Neural cell (in vitro differentiated cells): ENCODE measurements at regions not wholly inside any gene's neighbourhood (a gene's known extent, or its start where the extent isn't known, plus 50 kb on each side); places are given as distances from the start of the nearest gene placed in this dataset.

Source experiments
- H2AFZ ChIP-seq: fragments of 200-600, 300-800 bp; sonication (generic), shearing (Covaris generic); 2 replicates; pipeline ENCODE4 v1.6.0; 2014; ENCODE audit warnings: low read depth, mild to moderate bottlenecking, antibody characterized with exemption, low read length, moderate library complexity
- H3F3A ChIP-seq: fragments of 200-600 bp; shearing (Covaris generic); 2 replicates; pipeline ENCODE4 v1.6.1; 2016; ENCODE audit warnings: mild to moderate bottlenecking, moderate library complexity, mixed read lengths, antibody characterized with exemption, low read length; ENCODE audit not compliant: insufficient read depth, poor library complexity, severe bottlenecking
- H3K27ac ChIP-seq: fragments of 200-600, 300-800 bp; sonication (generic), shearing (Covaris generic); 2 replicates; pipeline ENCODE4 v1.5.1; 2014; ENCODE audit warnings: mild to moderate bottlenecking, low read length, moderate library complexity
- H3K27me3 ChIP-seq: fragments of 300-800, 200-600 bp; sonication (generic), shearing (Covaris generic); 2 replicates; pipeline ENCODE4 v1.6.0; 2014; ENCODE audit warnings: mild to moderate bottlenecking, low read depth, low read length, moderate library complexity; ENCODE audit not compliant: insufficient read depth
- H3K36me3 ChIP-seq: fragments of 300-800, 200-600 bp; sonication (generic), shearing (Covaris generic); 2 replicates; pipeline ENCODE4 v1.5.1; 2014; ENCODE audit warnings: mild to moderate bottlenecking, antibody characterized with exemption, low read length, moderate library complexity; ENCODE audit not compliant: insufficient read depth
- H3K4me2 ChIP-seq: fragments of 300-800, 200-600 bp; sonication (generic), shearing (Covaris generic); 2 replicates; pipeline ENCODE4 v1.6.0; 2014; ENCODE audit warnings: mild to moderate bottlenecking, low read length
- H3K4me3 ChIP-seq: fragments of 300-800, 200-600 bp; sonication (generic), shearing (Covaris generic); 2 replicates; pipeline ENCODE4 v1.5.1; 2014; ENCODE audit warnings: mild to moderate bottlenecking, low read length, moderate library complexity
- H3K79me2 ChIP-seq: fragments of 200-600 bp; shearing (Covaris generic); replicated peaks from 2 replicates; pipeline ENCODE4 v1.6.0; 2014; ENCODE audit warnings: mild to moderate bottlenecking, low read length, moderate library complexity; ENCODE audit not compliant: insufficient read depth
- H3K9ac ChIP-seq: fragments of 300-800, 200-600 bp; sonication (generic), shearing (Covaris generic); 2 replicates; pipeline ENCODE4 v1.6.1; 2016; ENCODE audit warnings: mild to moderate bottlenecking, low read length, mixed read lengths
- H3K9me2 ChIP-seq: fragments of 200-600 bp; shearing (Covaris generic); 2 replicates; pipeline ENCODE4 v1.6.1; 2016; ENCODE audit warnings: mild to moderate bottlenecking, low read length, mixed read lengths; ENCODE audit not compliant: insufficient read depth
- H3K9me3 ChIP-seq: fragments of 200-600, 300-800 bp; sonication (generic), shearing (Covaris generic); 2 replicates; pipeline ENCODE4 v1.6.1; 2016; ENCODE audit warnings: mild to moderate bottlenecking, mixed run types, low read length, moderate library complexity, mixed read lengths
- H4K20me1 ChIP-seq: fragments of 200-600 bp; shearing (Covaris generic); 2 replicates; pipeline ENCODE4 v1.6.1; 2016; ENCODE audit warnings: mild to moderate bottlenecking, mixed run types; ENCODE audit not compliant: insufficient read depth
- EP300 ChIP-seq: fragments of 450-650 bp; conservative IDR thresholded peaks from 2 replicates; pipeline ENCODE4 v1.6.1; 2014; ENCODE audit warnings: antibody characterized with exemption, mild to moderate bottlenecking, moderate library complexity; ENCODE audit not compliant: poor library complexity, severe bottlenecking
- EZH2 ChIP-seq: fragments of 200-600, 300-800 bp; shearing (Covaris generic), sonication (generic); IDR thresholded peaks from 2 replicates; pipeline ENCODE4 v1.6.1; 2014; ENCODE audit warnings: antibody characterized with exemption, low read length, borderline replicate concordance, mild to moderate bottlenecking; ENCODE audit not compliant: insufficient read depth, poor library complexity, severe bottlenecking
- MXI1 ChIP-seq: fragments of 450-650 bp; conservative IDR thresholded peaks from 2 replicates; pipeline ENCODE4 v1.6.1; 2014; ENCODE audit warnings: antibody characterized with exemption, mild to moderate bottlenecking; ENCODE audit not compliant: poor library complexity, severe bottlenecking
- POLR2AphosphoS5 ChIP-seq: IDR thresholded peaks from 2 replicates; pipeline ENCODE4 v1.6.1; 2012
- RAD21 ChIP-seq: fragments of 450-650 bp; conservative IDR thresholded peaks from 2 replicates; pipeline ENCODE4 v1.6.1; 2014; ENCODE audit warnings: antibody characterized with exemption, mild to moderate bottlenecking, moderate library complexity
- REST ChIP-seq: IDR thresholded peaks from 2 replicates; pipeline ENCODE4 v1.6.1; 2012; ENCODE audit warnings: borderline replicate concordance
- SMC3 ChIP-seq: fragments of 450-650 bp; conservative IDR thresholded peaks from 2 replicates; pipeline ENCODE4 v1.6.1; 2014; ENCODE audit warnings: antibody characterized with exemption, mild to moderate bottlenecking, moderate library complexity; ENCODE audit not compliant: poor library complexity
- TAF1 ChIP-seq: IDR thresholded peaks from 2 replicates; pipeline ENCODE4 v1.6.1; 2012; ENCODE audit warnings: low read depth
- TF ChIP-seq, protein P1 (sequence below): fragments of 450-650 bp; IDR thresholded peaks from 2 replicates; pipeline ENCODE4 v1.5.1; 2014; ENCODE audit warnings: antibody characterized with exemption, mild to moderate bottlenecking, moderate library complexity; ENCODE audit not compliant: poor library complexity, severe bottlenecking

DNA sequence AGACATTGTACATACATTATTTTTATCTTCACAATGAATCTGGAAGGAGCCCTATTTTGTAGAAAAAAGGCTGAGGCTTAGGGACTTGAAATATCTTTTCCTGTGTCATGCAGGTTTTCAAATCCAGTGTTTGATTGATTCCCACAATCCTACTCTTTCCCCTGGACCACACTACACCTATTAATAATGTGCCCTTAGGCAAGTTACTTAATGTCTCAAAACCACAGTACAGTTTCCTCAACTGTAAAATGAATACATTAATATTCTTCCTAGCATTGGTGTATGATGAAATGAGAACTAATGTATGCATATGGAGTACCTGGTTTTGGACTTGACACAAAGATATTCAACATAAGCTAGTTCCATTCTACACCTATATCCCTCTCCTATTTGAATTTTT lies 313.3 kb upstream of the SP8 start:
- TF ChIP-seq EZH2: no peak
- TF ChIP-seq EP300: no peak
- TF ChIP-seq, protein P1, sequence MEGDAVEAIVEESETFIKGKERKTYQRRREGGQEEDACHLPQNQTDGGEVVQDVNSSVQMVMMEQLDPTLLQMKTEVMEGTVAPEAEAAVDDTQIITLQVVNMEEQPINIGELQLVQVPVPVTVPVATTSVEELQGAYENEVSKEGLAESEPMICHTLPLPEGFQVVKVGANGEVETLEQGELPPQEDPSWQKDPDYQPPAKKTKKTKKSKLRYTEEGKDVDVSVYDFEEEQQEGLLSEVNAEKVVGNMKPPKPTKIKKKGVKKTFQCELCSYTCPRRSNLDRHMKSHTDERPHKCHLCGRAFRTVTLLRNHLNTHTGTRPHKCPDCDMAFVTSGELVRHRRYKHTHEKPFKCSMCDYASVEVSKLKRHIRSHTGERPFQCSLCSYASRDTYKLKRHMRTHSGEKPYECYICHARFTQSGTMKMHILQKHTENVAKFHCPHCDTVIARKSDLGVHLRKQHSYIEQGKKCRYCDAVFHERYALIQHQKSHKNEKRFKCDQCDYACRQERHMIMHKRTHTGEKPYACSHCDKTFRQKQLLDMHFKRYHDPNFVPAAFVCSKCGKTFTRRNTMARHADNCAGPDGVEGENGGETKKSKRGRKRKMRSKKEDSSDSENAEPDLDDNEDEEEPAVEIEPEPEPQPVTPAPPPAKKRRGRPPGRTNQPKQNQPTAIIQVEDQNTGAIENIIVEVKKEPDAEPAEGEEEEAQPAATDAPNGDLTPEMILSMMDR: no peak
- no peak for TF ChIP-seq REST
- TF ChIP-seq SMC3: no peak
- TF ChIP-seq POLR2AphosphoS5: no peak
- TF ChIP-seq MXI1: no peak
- no peak for TF ChIP-seq TAF1
- TF ChIP-seq RAD21: no peak
- H2AFZ ChIP-seq: no peak overlapping the region
- H3K27ac ChIP-seq: no peak overlapping the region

GRCh38 chr7:21101541-21101940 lies 314.9 kb upstream of the SP8 start:
- no peaks in the 10 kb centered on the region for H3K79me2 ChIP-seq
- no peak overlapping the region for H3K27ac ChIP-seq
- H3K36me3 ChIP-seq: no peaks in the 10 kb centered on the region
- no peaks in the 10 kb centered on the region for H3F3A ChIP-seq
- H3K4me2 ChIP-seq: no peak overlapping the region
- no peaks in the 10 kb centered on the region for H3K9me2 ChIP-seq
- no peak overlapping the region for H3K4me3 ChIP-seq
- no peaks in the 10 kb centered on the region for H4K20me1 ChIP-seq
- no peaks in the 10 kb centered on the region for H3K9me3 ChIP-seq
- no peaks in the 10 kb centered on the region for H3K27me3 ChIP-seq
- TF ChIP-seq, protein P1: no peak
- TF ChIP-seq MXI1 (no peak), EZH2 (no peak), POLR2AphosphoS5 (no peak), TAF1 (no peak), RAD21 (no peak), EP300 (no peak), SMC3 (no peak), REST (no peak)
- no peak overlapping the region for H3K9ac ChIP-seq
- no peak overlapping the region for H2AFZ ChIP-seq

More for the DNA sequence above, 313.3 kb upstream of the SP8 start:
- no peak overlapping the region for H3K9ac ChIP-seq
- H3K9me2 ChIP-seq: no peaks in the 10 kb centered on the region
- no peaks in the 10 kb centered on the region for H4K20me1 ChIP-seq
- H3K4me3 ChIP-seq: no peak overlapping the region
- no peaks in the 10 kb centered on the region for H3K27me3 ChIP-seq
- no peaks in the 10 kb centered on the region for H3K36me3 ChIP-seq
- H3K4me2 ChIP-seq: no peak overlapping the region
- H3F3A ChIP-seq: no peaks in the 10 kb centered on the region
- H3K79me2 ChIP-seq: no peaks in the 10 kb centered on the region
- no peaks in the 10 kb centered on the region for H3K9me3 ChIP-seq
